SW 1271 (cell line): ENCODE measurements at regions not wholly inside any gene's neighbourhood (a gene's known extent, or its start where the extent isn't known, plus 50 kb on each side); places are given as distances from the start of the nearest gene placed in this dataset.

Source experiments
- DNase-seq, 2 experiments: peaks; one replicate each; lab custom pipeline; 2025; lab: John Stamatoyannopoulos, UW

DNA sequence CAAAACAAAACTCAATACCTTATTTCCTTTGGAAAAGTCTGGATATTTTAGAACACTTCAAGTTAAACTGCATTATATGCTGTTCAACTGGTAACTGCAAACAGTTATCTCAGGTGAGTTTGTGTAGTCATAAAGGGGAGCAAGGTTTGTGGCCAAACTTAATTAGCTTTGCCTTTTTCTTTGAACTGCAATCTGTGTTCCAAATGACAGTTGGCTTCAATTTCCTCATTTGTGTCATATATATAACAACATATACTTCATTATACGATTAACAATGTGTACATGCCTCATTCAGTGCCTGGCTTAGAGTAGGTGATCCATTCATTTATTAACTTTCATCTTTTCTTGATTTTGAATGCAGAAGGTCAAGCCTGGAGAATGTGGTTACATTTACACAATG is 55.8 kb downstream of the KCNE4 start:
- DNase-seq, result no peak

DNA sequence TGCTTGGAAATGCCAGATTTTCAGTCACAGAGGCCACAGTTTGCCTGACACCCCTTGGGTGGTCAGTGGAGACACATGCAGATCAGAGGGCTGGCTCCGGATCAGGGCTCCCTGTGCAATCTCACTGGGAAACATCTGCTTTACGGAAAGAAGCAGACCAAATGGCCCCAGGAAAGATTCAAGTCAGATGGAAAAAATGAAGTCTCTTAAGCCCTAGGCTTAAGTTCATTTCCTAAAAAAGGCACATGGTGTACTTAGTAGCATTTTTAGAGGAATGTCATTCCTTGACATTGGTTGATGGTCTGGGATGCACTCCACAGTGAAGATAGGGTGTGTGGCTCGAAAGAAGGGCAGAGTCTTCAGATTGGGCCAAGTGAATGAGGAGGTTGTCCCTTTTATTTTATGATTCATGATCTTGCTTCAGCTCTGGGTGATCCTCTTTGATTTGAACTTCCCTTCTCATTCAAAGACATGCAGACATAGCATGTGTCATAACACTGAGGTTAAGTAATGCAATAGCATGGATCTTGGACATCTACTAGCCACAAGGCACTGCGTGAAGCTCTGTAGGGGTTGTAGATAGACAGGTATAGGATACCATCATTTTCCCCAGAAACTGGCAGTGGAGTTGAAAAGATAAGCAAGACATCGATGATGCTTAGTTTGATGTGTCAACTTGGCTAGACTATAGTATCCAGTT is 56.5 kb downstream of the KCNE4 start:
- DNase-seq, result no peak

DNA sequence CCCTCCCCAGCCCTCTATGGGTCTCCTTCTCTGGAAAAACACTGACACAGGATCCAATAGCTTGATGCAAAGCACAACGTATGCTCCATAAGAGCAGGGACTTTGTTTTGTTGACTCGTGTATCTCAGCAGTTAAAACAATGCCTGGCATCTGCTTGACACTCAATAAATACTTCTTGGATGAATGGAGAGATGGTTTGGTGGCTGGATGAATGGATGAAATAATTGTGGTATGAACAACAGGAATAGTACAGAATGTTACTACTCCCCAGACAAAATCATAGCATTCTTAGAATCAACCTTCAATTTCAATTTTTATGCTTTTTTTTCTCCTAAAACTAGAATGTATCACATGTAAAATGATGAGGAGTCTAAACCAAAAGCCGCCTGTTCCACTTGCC is 57.4 kb downstream of the KCNE4 start:
- DNase-seq, result no peak

DNA sequence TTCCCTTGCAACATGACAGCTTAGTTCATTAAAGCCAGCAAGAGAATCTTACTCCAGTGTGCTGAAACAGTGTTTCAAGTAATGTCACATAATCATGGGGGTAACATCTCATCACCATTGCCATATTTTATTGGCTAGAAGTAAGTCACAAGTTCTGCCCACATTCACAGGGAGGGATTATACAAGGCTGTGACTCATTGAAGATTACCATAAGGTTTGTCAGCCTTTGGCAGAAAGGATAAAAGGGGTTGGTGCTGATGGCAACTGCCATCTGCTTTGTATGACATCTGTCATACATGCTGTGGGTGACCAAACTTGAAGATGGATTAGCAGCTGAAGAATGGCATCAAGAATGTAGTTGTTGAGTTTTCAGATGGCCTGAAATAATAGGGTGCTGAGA is 61.2 kb downstream of the KCNE4 start:
- DNase-seq, result no peak

DNA sequence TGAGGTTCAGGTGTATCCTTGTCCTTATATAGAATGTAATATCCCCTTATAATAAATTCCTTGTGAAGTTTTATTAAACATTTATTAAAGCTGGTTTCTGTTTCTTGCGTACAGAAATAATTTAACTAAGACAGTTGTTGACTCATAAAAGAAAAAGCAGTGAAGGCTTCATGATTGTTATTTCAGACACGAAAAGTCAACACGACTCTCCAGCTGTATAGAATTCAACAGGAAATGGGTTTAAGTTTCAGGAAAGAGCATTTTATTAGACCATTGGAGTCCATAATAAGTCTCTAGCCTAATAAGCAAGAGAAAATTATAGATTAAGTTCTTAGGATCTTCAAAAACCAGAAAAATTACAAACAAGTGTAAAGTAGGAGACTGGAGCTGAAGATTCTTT is 62.2 kb downstream of the KCNE4 start:
- no peak for DNase-seq

DNA sequence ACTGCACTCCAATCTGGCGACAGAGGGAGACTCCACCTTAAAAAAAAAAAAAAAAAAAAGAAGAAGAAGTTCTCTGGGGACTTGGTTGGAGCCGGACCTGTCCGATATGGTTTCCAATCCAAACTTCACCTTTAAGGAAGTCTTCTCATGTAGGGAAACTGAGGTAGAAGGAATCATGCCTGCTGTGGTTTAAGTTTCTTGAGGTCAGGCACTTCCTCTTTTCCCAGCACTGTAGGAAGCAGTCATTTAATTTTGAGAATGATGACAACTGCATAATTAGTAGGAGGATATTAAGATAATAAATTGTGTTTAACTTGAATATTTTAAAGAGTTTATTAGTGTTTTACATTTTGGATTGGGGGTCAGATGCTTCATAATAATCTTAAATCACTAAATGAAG is 62.9 kb downstream of the KCNE4 start:
- DNase-seq, result no peak

DNA sequence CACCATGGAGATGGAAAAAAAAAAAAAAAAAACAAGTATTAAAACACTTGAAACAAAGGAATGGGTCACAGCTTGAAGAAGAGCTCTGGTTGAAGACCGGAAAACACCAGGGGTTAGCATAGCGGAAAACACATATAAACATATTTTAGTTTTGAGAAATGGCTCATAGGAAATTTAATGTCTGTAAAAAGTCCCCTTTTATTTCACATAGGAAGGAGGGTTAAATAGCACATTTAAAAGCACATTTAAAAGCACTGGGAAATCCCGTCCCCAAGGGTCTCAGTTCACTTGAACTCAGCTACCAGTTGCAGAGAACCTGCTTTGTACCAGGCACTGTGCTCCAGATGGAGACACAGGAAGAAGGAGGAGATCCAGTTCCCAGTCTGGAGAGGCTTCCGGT is 65.5 kb downstream of the KCNE4 start:
- DNase-seq, result no peak

DNA sequence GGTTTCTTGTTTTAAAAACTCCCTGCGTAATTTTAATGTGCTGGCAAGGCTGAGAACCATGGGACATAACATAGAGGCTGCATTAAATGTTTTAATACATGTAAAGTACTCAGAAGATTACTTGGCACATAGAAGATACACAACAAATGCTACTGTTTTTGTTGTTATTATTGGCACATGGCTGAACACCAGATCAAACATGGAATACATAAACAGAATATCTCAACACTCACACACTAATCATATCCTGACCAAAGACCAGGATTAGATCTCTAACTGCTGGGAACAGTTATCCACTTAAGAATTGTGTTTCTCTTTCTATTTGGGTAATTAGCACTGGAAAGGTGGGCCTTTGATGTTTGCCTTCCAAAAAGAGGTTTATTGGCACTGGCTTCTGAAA is 69.3 kb downstream of the KCNE4 start:
- no peak for DNase-seq

DNA sequence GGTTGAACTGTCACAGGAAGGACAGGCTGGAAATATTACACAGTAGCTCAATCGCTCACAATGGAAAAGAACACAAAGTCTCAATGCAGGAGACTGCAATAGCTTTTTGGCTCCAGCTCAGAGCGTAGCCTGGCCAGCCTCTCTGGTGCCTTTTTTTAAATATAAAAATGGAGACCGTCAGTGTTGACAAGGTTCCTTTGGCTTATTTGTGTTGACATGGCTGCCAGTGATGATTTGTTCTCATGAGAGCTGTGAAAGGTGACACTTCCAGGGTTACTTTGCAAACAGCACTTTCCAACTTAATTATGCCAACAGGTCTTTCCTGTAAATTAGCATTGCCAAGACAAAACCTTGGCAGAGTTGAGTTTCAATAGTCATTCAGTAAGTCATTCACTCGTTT is 70.8 kb downstream of the KCNE4 start:
- no peak for DNase-seq

DNA sequence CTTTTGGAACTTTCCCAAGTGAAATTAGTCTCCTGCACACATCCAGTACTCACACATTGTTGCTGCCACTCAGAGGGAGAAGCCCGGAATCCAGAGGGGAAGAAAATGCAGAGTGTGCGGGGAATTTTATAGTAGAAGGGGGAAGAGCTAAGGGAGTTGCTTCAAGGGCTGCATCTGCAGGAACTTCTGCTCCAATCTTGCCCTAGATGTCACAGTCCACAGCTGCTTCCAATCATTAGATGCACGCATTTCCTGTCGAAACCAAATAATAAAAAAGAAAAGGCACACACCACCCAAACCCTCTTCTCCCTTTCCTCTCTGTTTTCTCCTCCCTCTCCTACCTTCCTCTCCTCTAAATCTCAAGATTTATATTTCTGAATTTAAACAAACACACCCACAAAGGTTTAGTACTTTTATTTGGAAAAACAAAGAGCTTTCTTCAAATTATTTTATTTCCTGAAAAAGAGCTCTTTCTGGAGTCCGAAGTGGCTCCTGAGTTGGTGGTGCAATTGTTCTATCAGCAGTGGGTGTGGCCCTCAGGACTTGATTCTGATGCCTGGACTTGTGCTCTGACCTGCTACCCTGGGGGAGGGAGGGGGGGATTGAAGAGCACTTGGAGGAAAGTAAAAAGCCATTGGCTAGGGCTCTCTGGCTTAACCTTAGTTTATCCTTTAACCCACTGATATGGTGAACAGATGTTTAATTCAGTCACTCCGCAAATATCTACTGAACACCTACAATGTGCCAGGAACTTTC is 72.0 kb downstream of the KCNE4 start:
- DNase-seq, result no peak

DNA sequence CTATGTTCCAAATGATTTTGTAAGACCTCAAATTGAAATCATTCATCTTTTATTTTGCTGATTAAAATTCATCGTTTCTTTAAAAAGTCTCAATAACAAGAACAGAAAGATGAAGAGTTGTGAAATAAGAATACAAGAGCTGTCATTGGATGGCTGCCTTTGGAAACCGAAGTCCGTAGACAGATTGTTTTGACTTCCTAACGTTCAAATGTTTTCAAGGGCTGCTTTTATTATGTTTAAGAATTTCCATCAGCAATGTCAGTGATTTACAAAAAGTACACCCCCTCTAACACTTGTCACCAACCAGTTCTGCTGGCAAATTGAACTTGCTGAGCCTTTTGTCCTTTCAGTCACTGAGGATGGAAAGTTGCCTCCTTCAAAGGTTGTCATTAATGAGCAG is 89.6 kb downstream of the KCNE4 start:
- no peak for DNase-seq

DNA sequence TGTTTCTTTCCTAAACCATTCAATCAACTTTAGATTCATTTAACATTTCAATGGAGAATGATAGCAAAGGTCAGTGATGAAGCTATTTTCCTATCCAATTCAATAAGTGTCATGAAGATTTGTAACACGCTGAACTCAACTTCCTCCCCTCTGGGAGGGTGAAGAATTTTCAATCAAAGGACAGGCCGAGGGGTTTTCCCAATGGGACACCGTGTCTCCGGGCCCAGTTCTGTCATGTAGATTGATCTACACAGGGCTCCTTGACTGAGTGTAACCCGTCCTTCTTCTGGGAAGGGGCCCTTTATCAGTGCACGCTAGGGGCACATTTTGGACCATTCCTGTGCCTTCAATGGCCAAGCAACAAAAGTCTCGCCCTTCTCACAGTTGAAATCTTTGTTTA is 90.1 kb downstream of the KCNE4 start:
- DNase-seq, result no peak

DNA sequence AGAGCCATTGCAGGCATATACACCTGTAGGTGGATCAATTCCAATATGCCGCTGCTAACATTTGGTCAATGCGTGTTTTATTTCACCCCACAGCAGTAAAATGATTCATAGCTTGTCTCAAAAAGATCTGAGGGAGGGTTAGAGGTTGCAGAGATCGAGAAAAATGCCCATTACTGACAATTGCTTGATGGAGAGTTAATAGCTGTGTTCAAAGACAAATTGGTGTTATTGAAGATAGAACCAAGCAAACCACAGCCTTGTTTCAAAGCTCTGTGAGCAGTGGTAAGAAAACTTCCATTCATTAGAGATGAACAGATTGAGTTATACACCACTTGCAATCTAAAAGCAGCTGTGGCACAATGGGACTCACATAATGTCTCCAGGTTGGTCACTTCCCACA is 95.4 kb downstream of the KCNE4 start:
- DNase-seq, result no peak

DNA sequence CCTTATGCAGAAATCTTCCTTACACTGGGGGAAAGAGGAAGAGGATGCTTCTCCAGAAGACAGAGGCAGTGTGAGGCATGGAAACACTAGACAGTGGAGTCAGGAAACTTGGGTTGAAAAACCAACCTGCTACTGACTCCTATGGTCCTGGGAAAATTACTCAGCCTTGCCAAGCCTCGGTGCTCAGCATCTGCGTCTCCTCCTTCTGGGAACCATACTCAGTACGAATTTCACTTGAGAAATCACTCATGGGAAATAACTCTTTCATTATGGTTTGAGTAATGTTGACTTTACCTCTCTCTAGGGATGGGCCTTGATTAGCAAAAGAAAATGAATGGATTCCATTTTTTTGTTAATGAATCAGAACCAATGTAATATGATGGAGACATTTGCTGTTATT is 96.5 kb downstream of the KCNE4 start:
- no peak for DNase-seq

DNA sequence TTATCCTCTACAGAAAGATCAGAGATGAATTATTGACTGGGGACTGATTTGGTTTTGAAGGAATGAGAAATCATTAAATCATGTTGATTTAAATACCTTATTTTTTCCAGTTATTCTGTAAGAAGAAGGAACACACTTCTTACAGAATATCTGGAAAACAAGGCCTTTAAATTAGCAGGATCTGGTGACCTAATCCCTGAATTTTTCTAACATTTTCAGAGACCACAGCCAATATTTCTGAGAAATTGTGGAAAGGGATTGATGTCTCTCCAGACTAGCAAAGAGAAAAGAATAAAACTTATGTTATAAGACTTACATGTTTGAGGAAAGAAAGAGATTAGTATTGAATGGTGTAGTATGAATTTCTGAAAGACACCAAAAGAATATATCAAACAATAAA is 104.0 kb downstream of the KCNE4 start:
- no peak for DNase-seq

DNA sequence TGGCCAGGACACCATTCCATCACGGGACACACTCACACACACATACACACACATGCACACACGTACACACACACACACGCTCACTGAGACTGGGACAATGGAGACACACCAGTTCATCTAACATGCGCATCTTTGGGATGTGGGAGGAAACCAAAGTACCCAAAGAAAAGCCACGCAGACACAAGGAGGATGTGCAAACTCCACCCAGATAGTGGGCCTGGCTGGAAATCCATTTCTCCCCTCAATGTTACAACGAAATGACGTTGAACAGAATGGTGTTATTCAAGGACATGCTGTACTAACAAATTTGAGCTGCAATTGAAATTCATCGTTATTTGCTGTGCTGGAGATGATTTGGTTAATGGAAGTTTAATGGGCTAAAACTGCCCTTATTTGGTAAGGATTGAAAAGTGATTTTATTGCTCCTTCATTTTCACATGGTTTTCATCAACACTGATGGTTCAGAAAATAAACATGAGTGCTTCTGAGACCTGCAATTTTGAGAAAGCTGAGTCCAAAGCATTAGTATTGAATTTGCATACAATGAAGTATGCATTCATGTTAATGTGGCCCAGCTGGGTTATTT is 110.0 kb downstream of the KCNE4 start:
- DNase-seq, result no peak

DNA sequence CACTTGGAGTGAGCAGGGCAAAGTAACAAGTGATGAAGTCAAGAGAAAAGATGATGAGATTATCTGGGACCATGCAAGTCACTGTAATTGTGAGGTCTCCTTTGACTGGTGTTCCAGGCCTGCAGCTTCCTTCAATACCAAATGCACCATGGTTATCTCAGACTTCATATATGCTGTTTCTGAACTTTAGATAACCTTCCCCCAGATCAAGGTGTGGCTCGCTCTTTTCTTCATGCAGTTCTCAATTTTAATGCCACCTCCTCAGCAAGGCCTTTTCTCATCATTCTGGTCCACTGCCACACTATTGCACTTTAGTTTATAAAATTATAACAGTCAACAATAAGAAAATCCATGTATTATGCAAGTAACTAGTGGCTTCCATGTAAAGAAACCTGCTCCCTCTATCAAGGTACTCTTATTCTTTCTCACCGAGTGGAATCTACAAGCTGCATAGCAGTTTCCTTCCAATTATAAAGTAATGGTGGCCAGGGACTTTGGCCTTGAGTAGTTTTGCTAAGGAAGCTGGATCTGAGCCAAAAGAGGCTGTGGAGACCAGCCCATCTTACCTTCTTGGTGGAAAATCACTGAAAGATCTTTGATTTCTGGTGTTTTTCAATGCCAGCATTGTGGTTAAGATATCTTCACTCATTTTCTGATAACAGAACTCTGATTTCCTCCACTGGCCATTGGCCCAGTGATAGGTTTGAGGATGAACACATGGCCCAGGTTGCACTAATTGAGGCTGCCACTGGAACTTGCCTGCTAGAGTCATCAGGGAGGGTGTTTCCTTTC is 113.6 kb downstream of the KCNE4 start:
- no peak for DNase-seq

DNA sequence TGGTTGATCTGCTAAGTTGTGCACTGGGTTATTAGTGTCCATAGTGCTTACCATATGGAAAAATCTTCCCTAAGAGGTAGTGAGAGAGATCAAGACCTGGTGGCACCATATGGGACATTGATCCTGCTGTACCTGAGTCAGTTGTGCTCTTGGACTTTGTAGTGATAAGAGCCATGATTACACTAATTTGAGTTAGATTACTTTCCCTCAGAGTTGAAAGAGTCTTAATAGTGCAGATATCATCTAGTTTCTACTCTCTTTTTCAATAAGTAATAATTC is 114.2 kb downstream of the KCNE4 start:
- DNase-seq, result no peak

DNA sequence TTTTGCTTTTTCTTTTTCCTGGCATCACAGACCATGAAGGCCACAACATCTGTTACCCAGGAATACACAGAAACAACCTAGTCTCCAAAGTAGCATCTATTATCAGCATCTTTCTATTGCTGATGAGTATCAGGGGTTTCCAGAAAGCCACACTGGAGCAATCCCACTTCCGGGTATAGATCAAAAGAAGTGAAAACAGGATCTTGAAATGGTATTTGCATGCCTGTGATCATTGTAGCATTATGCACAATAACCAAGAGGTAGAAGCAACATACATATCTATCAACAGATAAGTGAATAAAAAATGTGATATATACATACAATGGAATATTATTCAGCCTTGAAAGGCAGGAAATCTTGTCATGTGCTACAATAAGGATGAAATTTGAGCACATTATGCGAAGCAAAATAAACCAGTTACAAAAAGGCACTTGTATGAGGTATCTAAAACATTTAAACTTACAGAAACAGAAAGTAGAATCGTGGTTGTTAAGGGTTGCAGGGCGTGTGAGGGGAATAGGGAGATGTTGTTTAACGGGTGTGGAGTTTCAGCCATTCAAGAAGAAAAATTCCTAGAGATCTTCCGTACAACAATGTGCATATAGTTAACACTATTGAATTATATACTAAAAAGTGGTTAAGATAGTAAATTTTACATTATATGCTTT is 115.1 kb downstream of the KCNE4 start:
- DNase-seq, result no peak

DNA sequence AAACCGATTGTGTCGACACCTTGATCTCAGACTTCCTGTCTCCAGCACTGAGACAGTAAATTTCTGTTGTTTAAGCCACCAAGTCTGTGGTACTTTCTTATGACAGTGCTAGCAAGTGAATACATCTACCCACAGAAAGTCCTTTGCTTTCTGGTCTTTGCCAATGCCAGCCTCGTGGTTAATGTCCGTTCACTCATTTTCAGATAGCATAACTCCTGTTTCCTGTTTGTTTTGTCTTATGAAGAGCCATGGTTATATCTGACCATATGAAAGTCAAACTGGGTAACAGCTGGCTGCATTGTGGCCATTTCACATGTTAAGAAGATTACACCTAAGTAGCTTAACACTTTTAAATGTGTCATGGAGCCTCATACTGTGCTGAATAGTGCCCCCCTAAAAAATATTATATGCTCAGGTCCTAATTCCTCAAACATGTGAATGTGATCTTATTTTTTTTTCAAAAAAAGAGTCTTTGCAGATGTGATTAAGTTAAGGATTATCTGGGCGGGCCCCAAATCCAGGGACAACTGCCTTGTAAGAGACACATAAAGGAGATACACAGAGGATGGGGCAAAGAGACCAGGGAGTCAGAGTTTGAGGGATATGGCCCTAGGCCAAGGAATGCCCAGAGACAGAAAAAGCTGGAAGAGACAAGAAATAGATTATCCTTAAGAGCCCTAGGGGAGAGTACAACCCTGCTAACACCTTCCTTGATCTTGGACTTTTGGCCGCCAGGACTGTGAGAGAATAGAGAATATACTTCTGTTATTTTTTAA is 118.0 kb downstream of the KCNE4 start:
- no peak for DNase-seq

DNA sequence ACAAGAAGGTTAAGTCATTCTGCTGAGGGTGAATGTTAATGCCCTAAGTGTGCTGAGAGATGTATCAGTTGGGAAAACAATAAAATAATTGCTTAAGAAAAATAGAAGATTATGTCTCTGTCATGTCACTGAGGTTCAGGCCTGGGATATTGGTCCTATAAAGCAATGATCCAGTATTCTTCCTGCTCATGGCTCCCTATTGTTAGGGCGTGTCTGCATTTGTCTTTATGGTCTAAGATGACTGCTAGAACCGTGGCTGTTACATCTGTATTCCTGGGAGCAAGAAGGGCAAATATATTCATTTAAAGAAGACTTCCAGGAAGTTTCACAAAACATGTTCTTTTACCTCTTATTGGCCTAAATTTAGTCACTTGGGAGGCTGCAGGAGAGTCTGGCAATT is 125.0 kb downstream of the KCNE4 start:
- no peak for DNase-seq

DNA sequence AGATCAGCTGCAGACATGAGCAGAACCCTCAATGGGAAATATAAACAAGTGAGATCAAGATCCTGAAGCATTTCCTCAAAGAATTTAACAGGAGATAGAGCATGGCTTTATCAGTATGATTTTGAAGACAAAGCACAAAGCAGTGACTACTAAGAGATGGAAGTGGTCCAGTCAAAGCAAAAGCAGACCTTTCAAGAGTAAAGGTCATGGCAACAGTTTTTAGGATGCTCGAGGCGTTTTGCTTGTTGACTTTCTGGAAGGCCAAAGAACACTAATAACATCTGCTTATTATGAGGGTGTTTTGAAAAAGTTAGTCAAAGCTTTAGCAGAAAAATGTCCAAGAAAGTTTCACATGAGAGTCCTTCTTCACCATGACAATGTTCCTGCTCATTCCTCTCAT is 128.5 kb downstream of the KCNE4 start:
- DNase-seq, result no peak
